HepG2 (cell line): ENCODE measurements at regions not wholly inside any gene's neighbourhood (a gene's known extent, or its start where the extent isn't known, plus 50 kb on each side); places are given as distances from the start of the nearest gene placed in this dataset.

Source experiments
- ATAC-seq: fragments of 200-7000 bp; cut with Tn5 transposase; 3 replicates; pipeline ENCODE4 v1.9.1; 2020; ENCODE audit warnings: mild to moderate bottlenecking, moderate library complexity
- BruUV-seq: library from RNA; stranded (reverse); fragments of 400-500 nt; replicated peaks from 2 replicates; lab custom pipeline; 2021; lab: Mats Ljungman, UMichigan
- CTCF ChIA-PET: fragments of 300-600 bp; formaldehyde crosslinking; extraction: SDS; loops from one replicate; lab custom pipeline; 2021; ENCODE audit warnings: low total read pairs, inconsistent platforms, low intra/inter-chr PET ratio; lab: Yijun Ruan, JAX
- POLR2A ChIA-PET: fragments of 350-600 bp; sonication (Branson Sonifier 250); formaldehyde crosslinking; loops from one replicate; lab custom pipeline; 2020; ENCODE audit warnings: antibody characterized with exemption, inconsistent platforms; lab: Yijun Ruan, JAX
- DNase-seq: peaks from one replicate; pipeline ENCODE4 v3.0.0-alpha.2; 2015; ENCODE audit warnings: low spot score
- FAIRE-seq: peaks from 3 replicates; lab custom pipeline; 2011; peaks lifted over from hg19 to GRCh38; lab: Jason Lieb, UNC
- H2AFZ ChIP-seq: one replicate; pipeline ENCODE4 v1.6.1; 2011; ENCODE audit warnings: low read length, inconsistent platforms
- H3K27ac ChIP-seq: fragments of 300-600 bp; 3 replicates; pipeline ENCODE4 v1.8.0; 2011; ENCODE audit warnings: mixed run types, mild to moderate bottlenecking, mixed read lengths, low read length, inconsistent platforms; ENCODE audit not compliant: insufficient read depth; ENCODE audit errors: extremely low read length
- H3K27me3 ChIP-seq, 2 experiments: fragments of 200-600 bp in 1 of 2; 2 replicates in 1 of 2; 3 replicates in 1 of 2; pipeline versions ENCODE4 v1.6.0 to v1.8.0; 2011; ENCODE audit warnings: low read length in 2 of 2, mild to moderate bottlenecking in 2 of 2, moderate library complexity in 2 of 2, inconsistent platforms in 1 of 2; ENCODE audit not compliant: insufficient read depth in 2 of 2, control insufficient read depth in 1 of 2
- H3K36me3 ChIP-seq, 2 experiments: fragments of 200-600 bp in 1 of 2; replicated peaks in 1 of 2; 2 replicates in 1 of 2; 3 replicates in 1 of 2; pipeline versions ENCODE4 v1.5.1 to v1.8.0; 2011; ENCODE audit warnings: low read length in 2 of 2, inconsistent platforms in 1 of 2; ENCODE audit not compliant: insufficient read depth in 2 of 2, control insufficient read depth in 1 of 2
- H3K4me1 ChIP-seq: 2 replicates; pipeline ENCODE4 v1.5.1; 2012; ENCODE audit warnings: low read length, inconsistent platforms; ENCODE audit not compliant: insufficient read depth
- H3K4me2 ChIP-seq: 2 replicates; pipeline ENCODE4 v1.6.0; 2011; ENCODE audit warnings: low read depth, low read length, inconsistent platforms
- H3K4me3 ChIP-seq, 3 experiments: fragments of 200-600 bp in 1 of 3; sonication (generic), shearing (Covaris generic) in 1 of 3; replicated peaks in 1 of 3; 2 replicates each; pipeline ENCODE4 v1.5.1; 2011 to 2016; ENCODE audit warnings: low read length in 3 of 3, inconsistent platforms in 2 of 3, low read depth in 2 of 3, mild to moderate bottlenecking in 2 of 3, control low read depth in 1 of 3, mixed read lengths in 1 of 3; ENCODE audit not compliant: insufficient read depth in 1 of 3
- H3K79me2 ChIP-seq: one replicate; pipeline ENCODE4 v1.6.1; 2011; ENCODE audit warnings: low read length, inconsistent platforms; ENCODE audit not compliant: insufficient read depth
- H3K9ac ChIP-seq: 2 replicates; pipeline ENCODE4 v1.6.0; 2011; ENCODE audit warnings: mild to moderate bottlenecking, low read depth, low read length, inconsistent platforms; ENCODE audit not compliant: insufficient read depth
- H3K9me3 ChIP-seq: 2 replicates; pipeline ENCODE4 v1.5.1; 2012; ENCODE audit warnings: mild to moderate bottlenecking, low read length
- H4K20me1 ChIP-seq: 2 replicates; pipeline ENCODE4 v1.6.0; 2011; ENCODE audit warnings: inconsistent platforms, mild to moderate bottlenecking, low read length, moderate library complexity; ENCODE audit not compliant: insufficient read depth
- DNMT3B ChIP-seq: conservative IDR thresholded peaks from 2 replicates; pipeline ENCODE4 v1.6.1; 2016; ENCODE audit warnings: missing biosample characterization, control low read depth
- GABPB1 ChIP-seq: IDR thresholded peaks from 2 replicates; pipeline ENCODE4 v1.6.1; 2016; ENCODE audit warnings: mild to moderate bottlenecking, missing genetic modification reagents, moderate library complexity, missing compliant biosample characterization
- HNF4A ChIP-seq: sonication (generic); formaldehyde crosslinking; IDR thresholded peaks from 2 replicates; pipeline ENCODE4 v1.4.0; 2020; ENCODE audit warnings: missing genetic modification reagents
- LCORL ChIP-seq, 2 experiments: fragments of 450-650 bp in 1 of 2; sonication (generic) in 1 of 2; formaldehyde crosslinking in 1 of 2; IDR thresholded peaks; 2 replicates each; pipeline versions ENCODE4 v1.5.0 to v1.6.1; 2017 to 2020; ENCODE audit warnings: antibody characterized with exemption in 1 of 2, missing genetic modification reagents in 1 of 2
- SALL1 ChIP-seq: sonication (generic); formaldehyde crosslinking; IDR thresholded peaks from 2 replicates; pipeline ENCODE4 v1.8.0; 2022; ENCODE audit warnings: mild to moderate bottlenecking, missing genetic modification reagents
- SP1 ChIP-seq, 2 experiments: fragments of 450-650 bp in 1 of 2; sonication (generic) in 1 of 2; formaldehyde crosslinking in 1 of 2; IDR thresholded peaks; 2 replicates each; pipeline versions ENCODE4 v1.4.0 to v1.6.1; 2016 to 2020; ENCODE audit warnings: missing genetic modification reagents in 1 of 2
- ZNF644 ChIP-seq: IDR thresholded peaks from 2 replicates; pipeline ENCODE4 v1.6.1; 2016; ENCODE audit warnings: low read depth
- ZNF780A ChIP-seq: sonication (generic); formaldehyde crosslinking; IDR thresholded peaks from 2 replicates; pipeline ENCODE4 v1.8.0; 2022; ENCODE audit warnings: mild to moderate bottlenecking, missing genetic modification reagents, moderate library complexity
- ZNF800 ChIP-seq: sonication (generic); formaldehyde crosslinking; IDR thresholded peaks from 2 replicates; pipeline ENCODE4 v1.4.0; 2020; ENCODE audit warnings: missing genetic modification reagents
- WGBS: methylation state at CpG from one replicate; pipeline ENCODE4 v1.1.6; 2017; ENCODE audit warnings: low lambda C conversion rate; 5-methylcytosine and 5-hydroxymethylcytosine counted together
- in situ Hi-C: cut with HindIII; loops from 2 replicates; pipeline ENCODE4 v1.10.0; 2017; ENCODE audit warnings: low pct_unique_long_range_greater_than_20kb; ENCODE audit not compliant: extremely low pct_ligation_motif_present
- intact Hi-C: fragments of 100-400 bp; cut with micrococcal nuclease; formaldehyde crosslinking; loops from one replicate; pipeline ENCODE4 v1.10.0; 2022; ENCODE audit not compliant: unreplicated experiment
- TF ChIP-seq, protein P1 (sequence below): sonication (generic); formaldehyde crosslinking; IDR thresholded peaks from 2 replicates; pipeline ENCODE4 v1.8.1; 2022; ENCODE audit warnings: mild to moderate bottlenecking, missing genetic modification reagents

DNA sequence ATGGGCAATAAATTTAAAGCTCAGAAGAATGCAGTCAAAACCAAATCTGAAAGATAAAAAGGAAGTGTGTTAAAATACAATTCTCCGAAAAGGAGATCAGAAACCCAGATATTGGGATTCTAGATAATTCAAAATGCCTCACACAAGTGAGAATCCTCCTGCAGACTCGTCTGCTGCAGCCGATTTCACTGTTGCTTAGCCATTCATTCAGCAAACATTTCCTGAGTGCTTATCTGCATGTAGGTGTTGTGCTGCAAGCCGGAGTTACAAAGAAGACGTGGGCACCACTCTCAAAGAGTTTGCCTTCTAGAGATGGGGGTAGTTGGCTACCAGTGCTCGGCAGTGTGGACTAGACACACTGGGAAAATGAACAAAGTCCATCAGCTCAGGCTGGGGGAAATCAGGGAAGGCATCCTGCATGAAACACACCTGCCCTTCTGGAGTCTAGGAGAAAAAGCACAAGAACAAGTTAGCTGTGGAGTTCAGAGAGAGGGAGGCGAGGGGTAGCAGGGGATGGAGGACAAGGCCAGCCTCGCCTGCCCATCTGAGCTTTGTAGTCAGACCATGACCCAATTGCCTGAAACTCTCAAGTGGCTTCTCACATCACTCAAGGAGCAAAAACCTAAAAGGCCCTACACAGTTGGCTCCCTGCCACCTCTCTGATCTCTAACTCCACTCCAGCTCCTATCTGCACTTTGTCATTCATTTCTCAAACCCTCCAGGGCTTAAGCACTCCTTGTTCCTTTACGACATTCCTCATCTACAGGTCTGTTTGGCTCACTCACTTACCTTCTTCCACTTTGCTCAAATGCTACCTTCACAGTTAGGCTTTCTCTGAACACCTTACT, 310.0 kb upstream of the DDHD1 start:
- DNase-seq (peak; percentile 15), ATAC-seq (peak; percentile 65), FAIRE-seq (no peak)
- Histone ChIP-seq H3K4me2 (peak overlapping the region; percentile 78), H2AFZ (no peak overlapping the region), H3K9me3 (no peaks in the 10 kb centered on the region), H3K4me3 (peak overlapping the region in 2 of 3 experiments; percentile 13 to 32; a peak in 2 of 6 replicates), H3K79me2 (no peaks in the 10 kb centered on the region), H3K9ac (no peak overlapping the region), H3K27me3 (no peaks in the 10 kb centered on the region), H4K20me1 (no peaks in the 10 kb centered on the region), H3K4me1 (peaks cover 35% of the 10 kb centered on the region), H3K36me3 (no peaks in the 10 kb centered on the region), H3K27ac (no peak overlapping the region)
- 0 out of 2 replicates have a peak, but pooled peaks have one; percentile 37 for TF ChIP-seq LCORL (IDR thresholded peaks at IDR 0.05)
- no peak for TF ChIP-seq LCORL (CRISPR knock-in tag; IDR thresholded peaks at IDR 0.05)
- TF ChIP-seq ZNF780A (CRISPR knock-in tag), result no peak
- peak; percentile 54 for TF ChIP-seq HNF4A
- no peak for TF ChIP-seq GABPB1 (CRISPR knock-in tag)
- no peak for TF ChIP-seq ZNF800
- TF ChIP-seq ZNF644 (CRISPR knock-in tag), result 0 out of 2 replicates have a peak, but pooled peaks have one; percentile 67
- TF ChIP-seq, protein P1, sequence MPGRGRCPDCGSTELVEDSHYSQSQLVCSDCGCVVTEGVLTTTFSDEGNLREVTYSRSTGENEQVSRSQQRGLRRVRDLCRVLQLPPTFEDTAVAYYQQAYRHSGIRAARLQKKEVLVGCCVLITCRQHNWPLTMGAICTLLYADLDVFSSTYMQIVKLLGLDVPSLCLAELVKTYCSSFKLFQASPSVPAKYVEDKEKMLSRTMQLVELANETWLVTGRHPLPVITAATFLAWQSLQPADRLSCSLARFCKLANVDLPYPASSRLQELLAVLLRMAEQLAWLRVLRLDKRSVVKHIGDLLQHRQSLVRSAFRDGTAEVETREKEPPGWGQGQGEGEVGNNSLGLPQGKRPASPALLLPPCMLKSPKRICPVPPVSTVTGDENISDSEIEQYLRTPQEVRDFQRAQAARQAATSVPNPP (CRISPR knock-in tag), result no peak
- no peak for TF ChIP-seq SP1 (IDR thresholded peaks at IDR 0.05)
- no peak for TF ChIP-seq SP1 (CRISPR knock-in tag; IDR thresholded peaks at IDR 0.05)
- TF ChIP-seq SALL1, result 0 out of 2 replicates have a peak, but pooled peaks have one; percentile 35
- TF ChIP-seq DNMT3B (CRISPR knock-in tag), result no peak
- no TSS peak for BruUV-seq
- CTCF ChIA-PET, result no interaction called here
- intact Hi-C loops (no loop called here), in situ Hi-C loops (no loop called here)
- POLR2A ChIA-PET, result no interaction called here
- 20% methylated on average over 9 of the region's 9 CpGs for WGBS
